HEK293T (cell line): ENCODE measurements at regions not wholly inside any gene's neighbourhood (a gene's known extent, or its start where the extent isn't known, plus 50 kb on each side); places are given as distances from the start of the nearest gene placed in this dataset.

ENCODE experiments used
- ARNT ChIP-seq: fragments of 450-650 bp; IDR thresholded peaks from 2 replicates; pipeline ENCODE4 v1.6.1; 2017; ENCODE audit warnings: mild to moderate bottlenecking
- BHLHE40 ChIP-seq: fragments of 450-650 bp; IDR thresholded peaks from 2 replicates; pipeline ENCODE4 v1.6.1; 2016; ENCODE audit warnings: mild to moderate bottlenecking, moderate library complexity, borderline replicate concordance
- ELF4 ChIP-seq: fragments of 450-650 bp; IDR thresholded peaks from 2 replicates; pipeline ENCODE4 v1.6.1; 2017; ENCODE audit warnings: antibody characterized with exemption
- FOXA1 ChIP-seq: fragments of 450-650 bp; IDR thresholded peaks from 2 replicates; pipeline ENCODE4 v1.6.1; 2016; ENCODE audit warnings: mild to moderate bottlenecking
- FOXM1 ChIP-seq: fragments of 450-650 bp; IDR thresholded peaks from 2 replicates; pipeline ENCODE4 v1.6.1; 2017; ENCODE audit warnings: mild to moderate bottlenecking, borderline replicate concordance
- HDGF ChIP-seq: fragments of 450-650 bp; IDR thresholded peaks from 2 replicates; pipeline ENCODE4 v1.6.1; 2017; ENCODE audit warnings: antibody characterized with exemption, borderline replicate concordance
- L3MBTL2 ChIP-seq: fragments of 450-650 bp; conservative IDR thresholded peaks from 2 replicates; pipeline ENCODE4 v1.6.1; 2016; ENCODE audit warnings: mild to moderate bottlenecking
- LEF1 ChIP-seq: fragments of 450-650 bp; IDR thresholded peaks from 2 replicates; pipeline ENCODE4 v1.6.1; 2017; ENCODE audit warnings: mild to moderate bottlenecking, borderline replicate concordance
- NFRKB ChIP-seq: fragments of 450-650 bp; IDR thresholded peaks from 2 replicates; pipeline ENCODE4 v1.6.1; 2016; ENCODE audit warnings: mild to moderate bottlenecking, moderate library complexity
- PKNOX1 ChIP-seq: fragments of 450-650 bp; IDR thresholded peaks from 2 replicates; pipeline ENCODE4 v1.6.1; 2016
- SP1 ChIP-seq: fragments of 450-650 bp; IDR thresholded peaks from 2 replicates; pipeline ENCODE4 v1.6.1; 2017
- SUZ12 ChIP-seq: fragments of 450-650 bp; IDR thresholded peaks from 2 replicates; pipeline ENCODE4 v1.6.1; 2016; ENCODE audit warnings: mild to moderate bottlenecking
- TARDBP ChIP-seq: fragments of 450-650 bp; IDR thresholded peaks from 2 replicates; pipeline ENCODE4 v1.6.1; 2016
- ZNF384 ChIP-seq: fragments of 450-650 bp; IDR thresholded peaks from 2 replicates; pipeline ENCODE4 v1.6.1; 2016

DNA sequence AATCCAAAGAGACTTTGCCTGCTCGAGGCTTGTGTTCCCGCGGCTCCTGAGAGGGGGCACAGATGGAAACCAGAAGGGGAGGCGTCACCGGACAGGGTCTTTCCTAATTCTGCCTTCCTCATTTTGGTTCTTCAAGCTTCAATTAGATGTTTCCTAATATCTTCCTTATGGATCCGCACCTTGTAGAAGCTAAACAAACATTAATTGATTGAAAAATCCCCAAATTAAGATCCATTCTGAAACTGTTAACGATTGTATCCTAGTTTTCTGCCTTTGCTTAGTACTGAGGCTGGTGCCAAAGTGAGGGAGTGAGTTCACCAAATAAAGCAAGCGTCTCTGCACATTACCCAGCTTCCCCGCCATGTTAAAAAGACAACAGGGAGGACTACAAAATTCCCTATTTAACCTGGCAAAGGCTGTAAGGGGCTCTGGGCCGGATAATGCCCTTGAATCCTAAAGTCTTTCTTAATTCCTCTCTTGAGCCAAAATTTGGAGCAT is 123.2 kb downstream of the GPX5 start:
- TF ChIP-seq BHLHE40 (no peak), L3MBTL2 (peak; percentile 54; the same call in 1 of the 2 replicates), SP1 (no peak; the same call in 1 of the 2 replicates), SUZ12 (no peak), ELF4 (no peak), HDGF (no peak), FOXM1 (no peak), FOXA1 (no peak), NFRKB (no peak), ZNF384 (no peak), TARDBP (no peak), ARNT (no peak), PKNOX1 (no peak), LEF1 (no peak)
